GM18499 (cell line): ENCODE measurements at regions not wholly inside any gene's neighbourhood (a gene's known extent, or its start where the extent isn't known, plus 50 kb on each side); places are given as distances from the start of the nearest gene placed in this dataset.
"Not testable (repeated sequence)": the region's sequence is repeated elsewhere in the genome, so short reads cannot be mapped to it uniquely, and the experiment has no call there.

ENCODE experiments used
- ATAC-seq: cut with Tn5 transposase; IDR thresholded peaks from one replicate; pipeline ENCODE4 v1.9.1; 2021; ENCODE audit warnings: moderate number of reproducible peaks; ENCODE audit not compliant: insufficient read depth, unreplicated experiment

- ATAC-seq: no peak
Measured at GRCh38 chr6:43926634-43927531, 156.9 kb downstream of the VEGFA start.

DNA sequence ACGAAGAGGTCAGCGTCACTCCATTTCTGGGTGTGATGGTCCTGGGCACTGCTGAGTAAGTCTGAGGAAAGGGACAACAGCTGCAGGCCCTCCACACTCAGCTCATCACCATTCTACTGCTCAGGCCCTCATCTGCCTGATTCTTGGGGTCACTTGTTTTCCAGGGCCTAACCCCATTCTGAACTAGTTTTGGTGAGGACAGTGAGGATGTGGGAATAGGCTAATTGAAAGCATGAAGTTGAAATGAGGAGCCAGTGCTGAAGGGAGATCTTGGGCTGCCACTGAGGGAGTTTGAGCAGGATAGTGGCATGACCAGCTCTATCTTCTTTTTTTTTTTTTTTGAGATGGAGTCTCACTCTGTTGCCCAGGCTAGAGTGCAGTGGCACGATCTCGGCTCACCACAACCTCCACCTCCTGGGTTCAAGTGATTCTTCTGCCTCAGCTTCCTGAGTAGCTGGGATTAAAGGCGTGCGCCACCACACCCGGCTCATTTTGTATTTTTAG lies 155.7 kb downstream of the VEGFA start:
- ATAC-seq: not testable (repeated sequence)

DNA sequence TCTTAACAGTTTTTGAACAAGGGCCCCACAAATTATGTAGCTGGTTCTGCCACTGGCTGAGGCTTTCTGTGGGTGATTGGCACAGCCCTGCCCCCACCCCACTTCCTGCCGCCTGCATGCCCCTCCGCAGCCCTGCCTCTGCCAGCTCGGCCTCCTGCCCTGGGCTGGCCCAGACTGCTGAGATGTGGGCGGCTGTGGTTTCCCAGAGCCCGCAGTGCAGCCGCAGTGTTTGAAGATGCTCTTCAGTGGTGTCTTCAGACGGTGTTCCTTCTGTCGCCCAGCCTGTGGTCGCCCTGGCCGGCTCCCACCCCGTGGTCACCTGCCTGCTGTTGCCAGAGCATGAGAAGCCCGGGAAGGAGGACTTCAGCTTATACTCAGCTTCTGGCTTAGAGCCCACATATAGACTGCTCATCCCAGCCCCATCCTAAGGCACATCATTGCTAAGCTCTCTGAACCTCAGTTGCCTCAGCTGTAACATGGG lies 154.3 kb downstream of the VEGFA start:
- no peak for ATAC-seq

DNA sequence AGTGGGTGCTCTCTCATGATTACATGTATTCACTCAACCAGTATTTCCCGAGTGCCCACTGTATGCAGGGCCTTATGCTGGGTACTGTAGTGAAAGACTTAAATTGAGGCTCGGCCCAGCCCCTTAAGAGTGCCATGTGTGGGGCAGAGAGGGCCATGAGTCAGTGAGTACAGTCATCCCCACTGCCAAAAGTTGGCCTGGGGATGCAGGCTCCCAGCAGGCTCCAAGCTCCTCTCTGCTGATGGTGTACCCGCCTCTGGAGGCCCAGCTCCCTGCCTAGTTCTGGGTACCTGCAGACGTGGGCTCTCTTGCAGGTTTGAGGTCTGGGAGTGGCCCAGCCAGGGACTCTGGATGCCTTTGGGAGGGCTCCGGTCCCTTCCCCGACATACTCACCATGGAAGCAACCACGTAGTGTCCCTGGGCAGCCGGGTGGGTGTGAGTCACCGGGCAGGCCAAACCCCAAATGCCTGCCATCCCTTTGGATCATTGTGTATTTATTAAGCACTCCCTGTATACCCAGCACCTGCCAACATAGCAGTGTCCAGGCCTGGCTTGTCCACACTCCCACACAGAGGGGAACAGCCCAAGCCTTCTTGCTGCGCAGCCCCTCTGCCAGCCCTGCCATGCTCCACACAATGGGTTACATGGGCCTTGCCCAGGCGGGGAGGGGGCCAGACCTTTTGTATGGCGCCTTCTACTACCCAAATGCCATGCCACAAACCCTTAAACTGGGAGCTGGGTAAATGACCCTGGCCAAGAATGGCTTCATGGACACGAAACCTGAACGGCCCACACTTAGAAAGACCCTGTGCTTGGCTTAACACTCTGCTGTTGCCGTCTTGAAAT lies 153.6 kb downstream of the VEGFA start:
- ATAC-seq: no peak

DNA sequence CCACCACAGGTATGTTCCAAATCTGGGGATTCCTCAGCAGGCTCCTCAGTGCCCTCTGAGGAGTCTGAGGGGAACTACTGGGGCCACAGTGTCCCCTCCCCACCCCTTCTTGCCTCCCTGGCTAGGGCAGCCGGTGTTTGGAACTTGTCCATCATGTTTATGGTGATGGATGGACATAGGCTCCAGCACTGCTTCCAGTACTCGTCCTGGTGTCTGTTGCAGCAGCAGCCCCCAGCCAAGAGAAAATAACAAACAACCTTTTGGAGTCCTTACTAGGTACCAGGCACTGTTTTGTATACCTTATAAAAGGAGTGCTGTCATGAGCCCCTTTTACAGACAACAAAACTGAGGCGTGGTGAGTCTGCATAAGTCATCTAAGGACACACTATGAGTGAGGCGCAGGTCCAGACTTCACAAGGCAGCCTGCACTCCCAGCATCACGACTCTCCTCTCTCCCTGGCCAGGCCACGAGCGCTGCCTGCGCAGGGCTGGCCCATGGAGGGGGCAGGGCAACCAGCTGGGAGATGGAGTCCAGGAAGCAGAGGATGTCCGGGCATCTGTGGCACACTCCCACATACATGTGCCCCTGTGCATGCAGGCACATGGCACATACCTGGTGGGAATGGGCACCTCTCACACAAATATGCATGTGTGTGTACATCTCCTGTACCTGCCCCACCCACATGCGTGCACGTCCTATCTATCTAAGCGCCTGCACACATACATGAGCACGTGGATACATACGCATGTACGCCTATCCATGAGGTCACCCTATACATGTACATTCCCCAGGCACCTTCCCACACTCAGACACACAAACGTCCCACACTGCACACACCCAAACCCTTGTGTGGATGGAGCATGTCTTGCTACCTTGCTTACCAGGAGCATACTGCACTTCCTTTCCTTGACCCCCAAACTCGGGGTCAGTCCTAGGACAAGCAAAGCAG lies 152.7 kb downstream of the VEGFA start:
- no peak for ATAC-seq

DNA sequence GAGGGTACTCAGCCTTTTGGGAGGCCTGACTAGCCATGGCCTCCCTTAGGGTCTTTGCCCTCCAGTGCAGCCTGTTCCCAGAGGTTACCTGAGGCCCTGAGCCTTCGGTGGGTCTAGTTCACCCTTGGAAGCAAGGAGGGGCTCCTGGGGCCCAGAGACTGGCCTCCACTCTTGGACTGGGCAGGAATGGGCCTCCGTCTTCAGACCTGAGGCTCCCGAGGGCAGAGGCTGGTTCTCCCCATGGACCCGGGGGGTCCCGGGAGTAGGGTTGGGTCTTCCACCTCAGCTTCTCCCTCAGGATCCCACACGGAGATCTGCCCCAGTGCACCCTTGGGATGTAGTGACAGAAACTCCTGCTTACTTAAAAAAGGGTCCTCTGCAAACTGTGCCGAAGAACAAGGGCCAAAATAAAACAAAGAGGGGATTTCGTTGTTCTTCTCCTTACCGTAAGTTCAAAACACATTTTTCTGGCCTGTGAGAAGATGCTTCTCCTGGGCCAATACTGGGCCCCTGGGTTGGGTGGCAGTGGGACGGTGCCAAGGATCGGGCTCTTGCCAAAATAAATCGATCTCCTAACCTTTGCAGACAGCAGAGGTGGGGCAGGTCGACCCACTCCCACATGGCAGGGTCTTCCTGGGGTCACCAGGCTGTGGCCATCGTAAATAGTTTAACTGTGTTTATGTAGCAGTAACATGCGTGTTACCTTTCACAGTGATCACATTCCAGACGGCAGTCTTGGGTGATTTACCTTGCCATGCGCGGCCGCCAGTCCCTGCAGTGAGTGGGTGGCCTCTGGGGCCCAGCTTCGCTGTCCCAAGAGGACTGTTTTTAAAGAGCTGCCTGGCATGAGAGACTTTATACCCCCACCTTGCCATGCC lies 151.8 kb downstream of the VEGFA start:
- no peak for ATAC-seq

GRCh38 chr6:43921039-43921438 lies 151.0 kb downstream of the VEGFA start:
- no peak for ATAC-seq

DNA sequence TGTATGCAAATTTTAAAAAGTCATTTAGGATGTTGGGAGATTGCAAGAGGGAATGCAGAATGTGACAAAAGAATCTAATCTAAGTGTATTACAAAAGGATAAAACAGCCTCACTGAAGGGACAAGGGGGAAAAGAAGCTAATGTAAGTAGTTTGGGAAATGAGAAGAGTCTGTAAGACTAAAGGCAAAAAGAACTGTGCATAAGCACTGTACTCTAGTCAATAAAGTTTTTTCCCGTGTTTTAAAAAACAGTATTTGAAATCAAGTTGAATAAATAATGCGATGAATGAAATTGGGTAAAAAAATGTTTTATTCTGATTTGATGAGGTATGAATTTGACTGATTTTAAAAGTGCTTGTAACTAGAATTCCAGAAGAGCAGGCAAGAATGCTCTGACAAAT lies 149.8 kb downstream of the VEGFA start:
- no peak for ATAC-seq

DNA sequence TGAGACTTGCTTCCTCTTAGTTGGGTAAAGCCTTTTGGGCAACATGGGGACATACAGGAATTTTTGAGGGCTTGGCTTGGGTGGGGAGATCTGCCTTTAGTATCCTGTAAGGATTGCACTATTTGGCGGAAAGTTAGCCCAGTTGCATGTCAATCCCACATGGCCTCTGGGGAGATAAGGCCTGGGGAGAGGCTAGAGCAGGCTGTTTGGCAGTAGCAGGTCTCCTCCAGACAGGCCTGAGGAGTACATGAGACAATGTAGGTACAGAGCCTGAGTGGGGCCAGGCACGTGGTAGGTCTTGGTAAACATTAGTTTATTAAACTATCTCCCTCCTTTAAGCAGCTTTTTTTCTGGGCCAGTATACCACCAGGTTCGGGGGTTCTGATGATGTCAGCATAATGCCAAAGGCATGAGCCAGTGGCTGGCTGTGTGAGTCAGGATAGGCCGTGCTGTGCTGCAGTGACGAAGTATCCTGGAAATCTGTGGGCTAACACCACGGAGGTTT lies 147.9 kb downstream of the VEGFA start:
- no peak for ATAC-seq

DNA sequence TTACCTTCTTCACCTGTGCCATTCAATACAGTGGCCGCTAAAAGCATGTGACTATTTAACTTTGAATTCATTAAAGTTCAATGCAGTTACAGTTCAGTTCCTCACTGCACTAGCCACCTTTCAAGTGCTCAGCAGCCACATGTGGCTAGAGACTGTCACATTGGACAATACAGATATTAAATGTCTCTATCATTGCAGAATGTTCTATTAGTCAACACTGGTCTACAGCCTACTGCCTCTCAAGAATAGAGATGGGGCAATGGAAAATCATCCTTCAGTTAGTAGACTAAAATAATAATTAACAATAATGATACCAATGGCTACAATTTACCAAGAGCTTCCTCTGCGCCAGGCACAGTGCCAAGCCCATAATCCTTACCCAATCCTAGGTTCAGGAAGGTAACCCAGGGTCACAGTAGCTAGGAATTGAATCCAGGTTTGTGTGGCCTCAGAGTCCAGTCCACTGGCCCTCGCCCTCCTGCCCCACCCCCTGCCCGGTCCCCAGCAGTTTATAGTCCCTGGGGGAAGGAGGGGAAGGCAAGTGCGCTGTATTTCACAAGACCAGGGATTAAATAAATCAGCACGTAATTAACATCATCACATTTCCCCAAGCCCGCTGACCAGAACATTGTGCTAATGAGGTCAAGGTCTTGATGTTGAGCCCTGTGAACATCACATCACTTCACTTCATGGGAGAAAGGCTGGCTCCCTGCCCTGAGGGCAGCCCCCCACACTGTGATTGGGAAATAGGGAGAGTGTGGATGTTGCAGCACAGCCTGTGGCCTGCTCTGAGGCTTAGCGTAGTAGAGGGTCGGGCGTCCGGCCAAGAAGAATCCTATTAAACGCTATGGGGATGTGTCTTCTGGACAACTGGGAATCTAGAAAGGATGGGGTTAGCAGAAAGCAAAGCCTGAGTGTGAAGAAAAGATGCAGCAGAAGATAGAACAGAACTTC lies 147.2 kb downstream of the VEGFA start:
- no peak for ATAC-seq

- ATAC-seq: no peak
Measured at GRCh38 chr6:43915986-43916923, 146.2 kb downstream of the VEGFA start.

DNA sequence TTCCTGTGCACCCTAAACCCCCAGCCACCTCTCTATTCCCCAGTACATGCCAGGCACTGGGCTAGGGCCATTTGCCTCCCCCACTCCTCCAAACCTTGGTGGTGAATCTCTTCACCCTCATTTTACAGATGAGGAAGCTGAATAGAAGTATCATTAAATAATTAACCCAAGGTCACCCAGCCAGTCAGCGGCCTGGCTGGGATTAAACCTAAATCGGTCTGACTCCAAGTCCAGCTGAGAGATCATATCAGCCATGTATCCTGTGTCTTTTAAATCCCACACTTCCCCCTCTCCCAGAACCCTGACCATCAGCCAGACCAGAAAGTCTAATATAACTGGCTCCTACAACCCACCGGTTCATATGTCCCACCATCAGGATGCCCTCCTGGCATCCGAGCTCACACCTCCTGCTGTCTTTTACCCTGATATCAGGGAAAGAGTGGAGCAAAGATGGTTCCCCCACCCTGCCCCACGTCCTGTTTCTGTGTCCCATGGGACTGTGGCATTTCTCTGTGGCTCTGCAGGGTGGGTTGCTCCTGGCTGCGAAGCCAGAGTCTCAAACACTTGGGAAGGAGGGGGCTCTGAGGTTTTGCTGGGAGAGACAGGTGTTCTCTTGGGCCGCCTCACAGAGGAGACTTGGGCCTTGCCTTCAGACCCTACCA lies 145.3 kb downstream of the VEGFA start:
- no peak for ATAC-seq

GRCh38 chr6:43914272-43915147 lies 144.5 kb downstream of the VEGFA start:
- ATAC-seq: no peak

- no peak for ATAC-seq
Measured at GRCh38 chr6:43913375-43914271, 143.6 kb downstream of the VEGFA start.
